SK-N-MC (cell line): ENCODE measurements at regions not wholly inside any gene's neighbourhood (a gene's known extent, or its start where the extent isn't known, plus 50 kb on each side); places are given as distances from the start of the nearest gene placed in this dataset.
"Not testable (repeated sequence)": the region's sequence is repeated elsewhere in the genome, so short reads cannot be mapped to it uniquely, and the experiment has no call there.

Experiments used
- DNase-seq: peaks from one replicate; pipeline ENCODE4 v3.0.0-alpha.2; 2011; ENCODE audit warnings: low read depth, low spot score
- H3K27ac ChIP-seq: fragments of 200-600 bp; sonication (generic); 2 replicates; pipeline ENCODE4 v1.5.1; 2016; ENCODE audit warnings: mixed run types
- H3K36me3 ChIP-seq: fragments of 200-600 bp; sonication (generic); 2 replicates; pipeline ENCODE4 v1.6.1; 2017; ENCODE audit warnings: antibody characterized with exemption, low read length, mixed read lengths; ENCODE audit not compliant: insufficient read depth
- H3K4me3 ChIP-seq: fragments of 200-600 bp; sonication (generic); 2 replicates; pipeline ENCODE4 v1.5.1; 2016
- H3K9ac ChIP-seq: fragments of 200-600 bp; sonication (generic); 2 replicates; pipeline ENCODE4 v1.8.0; 2017; ENCODE audit warnings: mixed run types, mixed read lengths; ENCODE audit not compliant: insufficient read length
- H3K9me3 ChIP-seq: fragments of 200-600 bp; sonication (generic); 2 replicates; pipeline ENCODE4 v1.6.1; 2017; ENCODE audit warnings: low read depth, mild to moderate bottlenecking, antibody characterized with exemption, low read length, moderate library complexity, mixed read lengths
- EZH2 ChIP-seq: fragments of 200-600 bp; sonication (generic); IDR thresholded peaks from one replicate; pipeline ENCODE4 v1.6.1; 2017; ENCODE audit warnings: antibody characterized with exemption
- FOXP2 ChIP-seq: optimal IDR thresholded peaks from 2 replicates; pipeline ENCODE3; 2011; ENCODE audit warnings: mild to moderate bottlenecking, moderate library complexity; ENCODE audit not compliant: insufficient read depth; ENCODE audit errors: extremely low read length, control extremely low read depth
- POLR2AphosphoS5 ChIP-seq: IDR thresholded peaks from 2 replicates; pipeline ENCODE4 v1.6.1; 2012; ENCODE audit warnings: mild to moderate bottlenecking, low read depth, low read length, borderline replicate concordance

GRCh38 chr10:2592360-2593160, 474.8 kb upstream of the PFKP start:
- Histone ChIP-seq H3K4me3 (no peak overlapping the region), H3K36me3 (no peaks in the 10 kb centered on the region), H3K27ac (no peak overlapping the region), H3K9ac (no peak overlapping the region), H3K9me3 (no peaks in the 10 kb centered on the region)
- DNase-seq: no peak
- TF ChIP-seq EZH2 (no peak), FOXP2 (no peak), POLR2AphosphoS5 (no peak)

GRCh38 chr10:2589196-2589595, 478.2 kb upstream of the PFKP start:
- H3K4me3 ChIP-seq: no peak overlapping the region
- no peaks in the 10 kb centered on the region for H3K9me3 ChIP-seq
- H3K9ac ChIP-seq: no peak overlapping the region
- no peaks in the 10 kb centered on the region for H3K36me3 ChIP-seq
- no peak for TF ChIP-seq EZH2
- TF ChIP-seq POLR2AphosphoS5: no peak
- TF ChIP-seq FOXP2: no peak
- no peak for DNase-seq
- H3K27ac ChIP-seq: no peak overlapping the region

- H3K4me3 ChIP-seq: no peak overlapping the region
- no peak for DNase-seq
- H3K27ac ChIP-seq: no peak overlapping the region
- no peak for TF ChIP-seq POLR2AphosphoS5
- no peak for TF ChIP-seq FOXP2
- no peak for TF ChIP-seq EZH2
- no peak overlapping the region for H3K9ac ChIP-seq
- no peaks in the 10 kb centered on the region for H3K36me3 ChIP-seq
- H3K9me3 ChIP-seq: no peaks in the 10 kb centered on the region
Measured at GRCh38 chr10:2584385-2584784, 483.0 kb upstream of the PFKP start.

- Histone ChIP-seq H3K27ac (no peak overlapping the region), H3K36me3 (no peaks in the 10 kb centered on the region), H3K4me3 (no peak overlapping the region), H3K9me3 (no peaks in the 10 kb centered on the region), H3K9ac (no peak overlapping the region)
- no peak for TF ChIP-seq FOXP2
- no peak for TF ChIP-seq EZH2
- TF ChIP-seq POLR2AphosphoS5: no peak
- no peak for DNase-seq
Measured at GRCh38 chr10:2576892-2577291, 490.5 kb upstream of the PFKP start.

- Histone ChIP-seq H3K9me3 (no peaks in the 10 kb centered on the region), H3K9ac (no peak overlapping the region), H3K36me3 (no peaks in the 10 kb centered on the region), H3K27ac (no peak overlapping the region), H3K4me3 (no peak overlapping the region)
- DNase-seq: no peak
- TF ChIP-seq POLR2AphosphoS5: no peak
- TF ChIP-seq FOXP2: no peak
- no peak for TF ChIP-seq EZH2
Measured at GRCh38 chr10:2575460-2575859, 491.9 kb upstream of the PFKP start.

- TF ChIP-seq EZH2: no peak
- no peak for TF ChIP-seq POLR2AphosphoS5
- TF ChIP-seq FOXP2: no peak
- H3K4me3 ChIP-seq: no peak overlapping the region
- no peak overlapping the region for H3K9ac ChIP-seq
- no peak overlapping the region for H3K27ac ChIP-seq
- H3K36me3 ChIP-seq: no peaks in the 10 kb centered on the region
- no peaks in the 10 kb centered on the region for H3K9me3 ChIP-seq
- DNase-seq: no peak
Measured at GRCh38 chr10:2572611-2573010, 494.7 kb upstream of the PFKP start.

- Histone ChIP-seq H3K9me3 (no peaks in the 10 kb centered on the region), H3K4me3 (no peak overlapping the region), H3K27ac (no peak overlapping the region), H3K9ac (no peak overlapping the region), H3K36me3 (no peaks in the 10 kb centered on the region)
- TF ChIP-seq POLR2AphosphoS5 (no peak), FOXP2 (no peak), EZH2 (no peak)
- DNase-seq: no peak
Measured at GRCh38 chr10:2556883-2557282, 510.5 kb upstream of the PFKP start.

GRCh38 chr10:2548071-2548470, 519.3 kb upstream of the PFKP start:
- no peak for DNase-seq
- no peak for TF ChIP-seq POLR2AphosphoS5
- no peak for TF ChIP-seq FOXP2
- TF ChIP-seq EZH2: no peak
- Histone ChIP-seq H3K27ac (no peak overlapping the region), H3K9me3 (no peaks in the 10 kb centered on the region), H3K36me3 (no peaks in the 10 kb centered on the region), H3K4me3 (no peak overlapping the region), H3K9ac (no peak overlapping the region)

- Histone ChIP-seq H3K27ac (no peak overlapping the region), H3K9ac (no peak overlapping the region), H3K36me3 (no peaks in the 10 kb centered on the region), H3K9me3 (no peaks in the 10 kb centered on the region), H3K4me3 (no peak overlapping the region)
- no peak for DNase-seq
- TF ChIP-seq FOXP2: no peak
- TF ChIP-seq EZH2: no peak
- TF ChIP-seq POLR2AphosphoS5: no peak
Measured at GRCh38 chr10:2547606-2548005, 519.7 kb upstream of the PFKP start.

GRCh38 chr10:2546894-2547293, 520.5 kb upstream of the PFKP start:
- not testable (repeated sequence) for DNase-seq, H3K9me3 ChIP-seq, H3K9ac ChIP-seq, H3K27ac ChIP-seq, H3K36me3 ChIP-seq, H3K4me3 ChIP-seq
